Muscle of leg (tissue), 3 donors: ENCODE measurements at regions not wholly inside any gene's neighbourhood (a gene's known extent, or its start where the extent isn't known, plus 50 kb on each side); places are given as distances from the start of the nearest gene placed in this dataset.

Experiments
- DNase-seq: peaks from one replicate; pipeline ENCODE4 v3.0.0; 2013
- H3K27ac ChIP-seq: one replicate; pipeline ENCODE4 v1.5.1; 2013; ENCODE audit warnings: mild to moderate bottlenecking, low read length, control low read depth
- H3K27me3 ChIP-seq: one replicate; pipeline ENCODE4 v1.6.1; 2013; ENCODE audit warnings: low read length; ENCODE audit not compliant: control insufficient read depth, insufficient read depth
- H3K36me3 ChIP-seq: one replicate; pipeline ENCODE4 v1.6.1; 2013; ENCODE audit warnings: low read length; ENCODE audit not compliant: control insufficient read depth, insufficient read depth
- H3K4me1 ChIP-seq: one replicate; pipeline ENCODE4 v1.6.1; 2013; ENCODE audit warnings: low read length; ENCODE audit not compliant: control insufficient read depth, insufficient read depth
- H3K4me3 ChIP-seq: one replicate; pipeline ENCODE4 v1.5.1; 2013; ENCODE audit warnings: low read length, control low read depth
- H3K9me3 ChIP-seq: replicated peaks from 2 replicates; pipeline ENCODE4 v1.6.1; 2013; ENCODE audit warnings: low read depth, low read length; ENCODE audit not compliant: control insufficient read depth
- WGBS: methylation state at CpG from one replicate; pipeline ENCODE4 v1.1.5; 2013; ENCODE audit warnings: missing lambda C conversion rate; ENCODE audit not compliant: insufficient coverage; 5-methylcytosine and 5-hydroxymethylcytosine counted together

DNA sequence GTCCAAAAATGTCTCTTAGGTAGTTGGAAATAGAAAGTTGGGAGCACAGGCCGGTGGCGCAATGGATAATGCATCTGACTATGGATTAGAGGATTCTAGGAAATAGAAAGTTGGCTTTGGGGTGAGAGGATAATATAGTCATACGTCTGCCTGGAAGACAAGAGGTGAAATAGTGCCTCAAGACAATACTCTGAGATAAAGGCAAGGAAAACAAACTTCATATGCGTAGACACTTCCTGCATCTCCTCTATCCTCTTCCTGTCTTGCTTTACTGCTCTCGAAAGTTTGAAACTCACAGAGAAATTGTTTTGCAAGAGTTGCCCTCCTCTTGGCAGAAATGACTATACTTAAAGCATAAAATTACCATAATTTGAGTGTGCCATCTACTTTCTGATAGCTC lies 153.2 kb upstream of the FBXL7 start:
- DNase-seq: no peak
- Histone ChIP-seq H3K4me3 (no peak overlapping the region), H3K9me3 (no peaks in the 10 kb centered on the region), H3K27ac (no peak overlapping the region), H3K36me3 (no peaks in the 10 kb centered on the region), H3K27me3 (no peaks in the 10 kb centered on the region), H3K4me1 (no peaks in the 10 kb centered on the region)
- WGBS: 79% methylated on average over 4 of the region's 5 CpGs

DNA sequence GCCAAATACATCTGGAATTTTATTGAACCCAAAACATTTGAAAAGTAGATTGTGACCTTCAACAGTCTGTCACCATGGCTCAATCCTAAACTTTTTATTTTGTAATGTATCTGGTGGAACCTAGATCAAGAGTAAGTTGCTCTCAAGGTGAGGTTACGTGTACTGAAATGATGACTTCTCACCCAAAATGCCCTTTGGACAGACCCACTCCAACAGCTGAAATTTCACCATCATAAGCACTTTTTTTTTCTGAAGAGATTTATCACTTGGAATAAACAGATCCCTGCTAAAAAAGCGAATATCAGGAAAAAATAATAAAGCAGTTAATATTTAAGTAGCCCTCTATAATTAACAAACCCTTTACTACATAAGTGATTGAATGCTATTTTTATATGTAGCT lies 155.0 kb upstream of the FBXL7 start:
- Histone ChIP-seq H3K27ac (no peak overlapping the region), H3K4me3 (no peak overlapping the region), H3K4me1 (no peaks in the 10 kb centered on the region), H3K27me3 (no peaks in the 10 kb centered on the region), H3K9me3 (no peaks in the 10 kb centered on the region), H3K36me3 (no peaks in the 10 kb centered on the region)
- DNase-seq: no peak
- WGBS: no CpG with 5 or more reads among the region's 2 CpGs

DNA sequence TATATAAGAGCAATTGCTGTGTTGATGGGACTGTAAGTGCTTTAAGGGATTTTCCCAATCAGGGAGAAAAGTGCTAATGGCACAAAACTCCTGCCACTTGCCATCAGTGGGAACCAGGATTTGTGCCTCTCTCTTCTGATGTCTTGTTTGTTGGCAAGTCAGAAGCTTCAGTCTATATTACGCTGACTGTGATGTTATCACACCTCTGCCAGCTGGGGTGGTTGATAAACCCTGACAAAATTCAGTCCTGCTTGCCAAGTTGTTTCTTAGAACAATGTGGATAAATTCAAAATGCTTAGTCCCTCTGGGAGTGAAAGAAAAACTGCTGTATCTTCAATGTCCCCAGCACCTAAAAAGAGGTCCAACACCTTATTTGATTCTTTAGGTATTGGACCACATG lies 161.4 kb upstream of the FBXL7 start:
- Histone ChIP-seq H3K27me3 (no peaks in the 10 kb centered on the region), H3K27ac (no peak overlapping the region), H3K4me1 (no peaks in the 10 kb centered on the region), H3K36me3 (no peaks in the 10 kb centered on the region), H3K9me3 (no peaks in the 10 kb centered on the region), H3K4me3 (no peak overlapping the region)
- WGBS: no CpG with 5 or more reads among the region's 1 CpG
- no peak for DNase-seq

DNA sequence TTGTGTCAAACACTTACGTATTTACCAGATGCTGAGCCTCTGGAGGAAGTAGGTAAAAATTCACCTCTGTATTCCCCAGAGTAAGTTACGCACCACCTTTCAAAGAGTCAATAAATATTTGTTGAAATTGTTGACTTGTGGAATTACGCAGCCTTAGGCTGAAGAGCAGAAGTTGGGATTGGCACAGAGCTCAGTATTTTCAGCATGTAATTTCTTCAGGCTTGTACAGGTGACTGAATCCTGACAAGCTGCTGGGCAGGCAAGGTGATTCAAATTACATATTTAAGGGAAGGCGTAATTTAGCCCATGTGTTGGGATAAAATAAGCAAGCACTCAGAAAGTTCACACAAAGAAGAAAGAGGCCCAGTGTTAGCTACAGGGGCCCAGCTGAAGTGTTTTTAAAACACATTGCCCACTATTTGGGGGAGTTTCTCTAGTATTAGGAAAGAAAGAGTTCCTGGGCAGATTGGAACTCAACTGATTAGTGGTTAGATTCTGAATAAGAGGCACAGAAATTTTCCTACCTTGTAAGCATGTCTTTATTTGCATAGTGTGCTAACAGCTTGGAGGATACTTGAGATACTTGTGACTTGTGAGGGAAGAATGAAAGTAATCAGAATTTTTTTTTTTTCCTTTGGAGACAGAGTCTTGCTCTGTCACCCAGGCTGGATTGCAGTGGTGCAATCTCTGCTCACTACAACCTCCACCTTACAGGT lies 165.3 kb upstream of the FBXL7 start:
- H3K4me1 ChIP-seq: no peaks in the 10 kb centered on the region
- H3K9me3 ChIP-seq: no peaks in the 10 kb centered on the region
- no peak overlapping the region for H3K27ac ChIP-seq
- WGBS: 60% methylated on average over 3 of the region's 4 CpGs
- no peaks in the 10 kb centered on the region for H3K36me3 ChIP-seq
- no peak for DNase-seq
- H3K4me3 ChIP-seq: no peak overlapping the region
- no peaks in the 10 kb centered on the region for H3K27me3 ChIP-seq

DNA sequence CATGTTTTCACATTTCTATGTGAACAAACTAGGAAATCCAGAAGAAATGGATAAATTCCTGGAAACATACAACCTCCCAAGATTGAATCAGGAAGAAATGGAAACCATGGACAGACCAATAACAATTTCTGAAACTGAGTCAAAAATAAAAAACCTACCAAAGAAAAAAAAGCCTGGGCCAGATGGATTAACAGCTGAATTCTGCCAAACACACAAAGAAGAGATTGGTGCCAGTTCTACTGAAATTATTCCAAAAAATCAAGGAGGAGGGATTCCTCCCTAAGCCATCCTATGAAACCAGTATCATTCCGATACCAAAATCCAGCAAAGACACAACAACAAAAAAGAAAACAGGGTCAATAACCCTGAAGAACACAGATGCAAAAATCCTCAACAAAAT lies 166.9 kb upstream of the FBXL7 start:
- H3K9me3 ChIP-seq: no peaks in the 10 kb centered on the region
- no peaks in the 10 kb centered on the region for H3K27me3 ChIP-seq
- H3K36me3 ChIP-seq: no peaks in the 10 kb centered on the region
- DNase-seq: no peak
- WGBS: no CpG with 5 or more reads among the region's 1 CpG
- no peak overlapping the region for H3K4me3 ChIP-seq
- H3K27ac ChIP-seq: no peak overlapping the region
- no peaks in the 10 kb centered on the region for H3K4me1 ChIP-seq

DNA sequence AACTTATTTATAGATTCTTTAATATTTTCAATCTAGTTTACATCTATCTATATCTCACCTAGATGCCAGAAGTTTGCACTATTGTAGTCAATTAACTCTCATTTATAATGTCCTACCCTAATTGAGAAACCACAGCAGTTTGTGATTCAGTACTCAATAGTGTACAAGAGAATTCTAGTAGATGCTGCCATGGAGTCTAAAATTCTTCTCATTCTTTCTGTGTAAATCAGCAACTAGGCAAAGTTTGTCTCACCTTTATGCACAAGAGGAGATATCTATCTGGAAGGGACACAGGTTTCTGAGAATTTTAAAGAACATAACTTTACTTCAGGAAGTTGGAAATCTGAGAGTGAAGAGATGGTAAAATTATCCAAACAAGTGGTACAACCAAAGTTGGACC lies 173.0 kb upstream of the FBXL7 start:
- Histone ChIP-seq H3K36me3 (no peaks in the 10 kb centered on the region), H3K4me3 (no peak overlapping the region), H3K9me3 (peaks cover 2% of the 10 kb centered on the region), H3K27me3 (no peaks in the 10 kb centered on the region), H3K4me1 (no peaks in the 10 kb centered on the region), H3K27ac (no peak overlapping the region)
- DNase-seq: no peak

DNA sequence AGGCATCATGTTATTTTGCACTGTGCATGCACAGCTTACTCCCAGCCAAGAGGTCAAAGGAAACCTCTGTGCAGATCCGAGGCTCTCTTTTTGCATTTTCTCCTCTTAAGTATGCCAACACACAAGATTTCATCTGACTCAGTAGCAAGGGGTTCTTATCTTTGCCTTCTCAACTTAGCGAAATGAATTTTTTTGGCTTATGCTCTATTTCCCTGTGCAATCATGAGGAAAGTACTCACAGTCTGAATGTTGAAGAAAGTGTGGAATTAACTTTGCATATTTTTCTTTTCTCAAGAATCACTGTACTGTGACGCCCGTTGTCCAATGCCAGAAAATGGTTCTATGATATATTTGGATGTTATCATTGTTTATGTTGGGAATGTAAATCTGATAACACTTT lies 173.5 kb upstream of the FBXL7 start:
- 78% methylated on average over 1 of the region's 4 CpGs for WGBS
- Histone ChIP-seq H3K36me3 (no peaks in the 10 kb centered on the region), H3K4me1 (no peaks in the 10 kb centered on the region), H3K27ac (no peak overlapping the region), H3K4me3 (no peak overlapping the region), H3K27me3 (no peaks in the 10 kb centered on the region), H3K9me3 (peaks cover 2% of the 10 kb centered on the region)
- no peak for DNase-seq

DNA sequence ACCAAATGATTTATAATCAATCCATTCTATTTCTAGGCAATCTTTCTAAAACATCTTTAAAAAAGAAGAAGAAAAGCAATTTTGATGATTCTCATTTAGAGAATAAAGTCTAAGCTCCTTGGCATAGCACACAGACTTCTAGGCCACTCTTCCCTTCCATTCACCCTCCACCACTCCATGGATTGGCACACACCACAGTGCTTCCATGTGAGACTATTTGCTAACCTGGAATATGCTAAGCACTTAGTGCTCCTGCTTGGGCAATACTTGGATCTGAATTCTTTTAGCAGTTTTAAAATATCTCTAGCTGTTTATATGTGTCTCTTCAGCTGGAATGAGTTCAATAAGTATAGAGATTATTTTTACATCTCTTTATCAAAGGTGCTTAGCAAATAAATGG lies 177.6 kb upstream of the FBXL7 start:
- peaks cover 2% of the 10 kb centered on the region for H3K4me1 ChIP-seq
- no peaks in the 10 kb centered on the region for H3K36me3 ChIP-seq
- H3K27ac ChIP-seq: no peak overlapping the region
- DNase-seq: peak; percentile 38
- H3K27me3 ChIP-seq: no peaks in the 10 kb centered on the region
- peaks cover 2% of the 10 kb centered on the region for H3K9me3 ChIP-seq
- H3K4me3 ChIP-seq: no peak overlapping the region

DNA sequence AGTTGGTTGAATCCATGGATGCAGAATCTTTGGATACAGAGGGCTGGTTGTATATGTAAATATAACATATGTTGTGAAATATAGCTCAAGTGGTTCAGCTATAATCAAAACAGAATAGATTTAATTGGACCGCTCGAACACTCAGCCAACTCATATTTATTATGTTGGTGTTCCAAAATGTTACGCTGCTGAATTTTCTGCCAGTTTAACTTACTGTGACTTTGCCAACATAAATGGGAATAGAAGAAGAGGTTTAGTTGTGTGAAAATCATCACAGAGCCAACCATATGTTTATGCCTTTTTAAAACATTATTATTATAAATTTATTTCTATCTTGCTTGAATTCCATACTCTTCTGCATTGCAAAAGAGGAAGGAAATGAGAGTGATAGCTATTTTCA lies 178.2 kb upstream of the FBXL7 start:
- no CpG with 5 or more reads among the region's 3 CpGs for WGBS
- peak; percentile 60 for DNase-seq
- Histone ChIP-seq H3K27me3 (no peaks in the 10 kb centered on the region), H3K4me3 (no peak overlapping the region), H3K27ac (no peak overlapping the region), H3K9me3 (peaks cover 2% of the 10 kb centered on the region), H3K4me1 (peaks cover 2% of the 10 kb centered on the region), H3K36me3 (no peaks in the 10 kb centered on the region)

DNA sequence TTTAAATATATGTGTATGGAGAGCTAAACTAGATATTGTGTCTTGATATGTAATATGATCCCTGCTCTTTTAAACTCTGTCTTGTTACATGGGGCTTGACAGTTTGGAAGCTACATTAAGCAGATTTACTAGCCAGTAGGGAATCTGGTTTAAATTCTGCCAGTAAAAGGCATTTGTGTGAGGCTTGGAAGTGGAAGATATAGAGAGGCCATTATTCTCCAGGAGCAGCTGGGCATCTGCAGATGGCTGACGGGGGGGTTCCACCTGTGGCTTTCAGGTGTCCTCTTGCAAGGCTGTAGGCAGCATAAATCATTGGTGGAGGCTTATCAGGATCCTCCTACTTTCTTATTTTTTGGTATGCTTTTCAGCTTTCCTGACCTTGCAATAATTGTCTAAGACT lies 179.1 kb upstream of the FBXL7 start:
- DNase-seq: peak; percentile 61
- Histone ChIP-seq H3K9me3 (no peaks in the 10 kb centered on the region), H3K4me3 (no peak overlapping the region), H3K36me3 (no peaks in the 10 kb centered on the region), H3K4me1 (peaks cover 2% of the 10 kb centered on the region), H3K27me3 (no peaks in the 10 kb centered on the region), H3K27ac (no peak overlapping the region)
- no CpG with 5 or more reads among the region's 1 CpG for WGBS
